ENCODE measurements at regions not wholly inside any gene's neighbourhood (a gene's known extent, or its start where the extent isn't known, plus 50 kb on each side); places are given as distances from the start of the nearest gene placed in this dataset.
A peak's percentile ranks its signal among the peaks of the same experiment; 100 is the strongest.

DNA sequence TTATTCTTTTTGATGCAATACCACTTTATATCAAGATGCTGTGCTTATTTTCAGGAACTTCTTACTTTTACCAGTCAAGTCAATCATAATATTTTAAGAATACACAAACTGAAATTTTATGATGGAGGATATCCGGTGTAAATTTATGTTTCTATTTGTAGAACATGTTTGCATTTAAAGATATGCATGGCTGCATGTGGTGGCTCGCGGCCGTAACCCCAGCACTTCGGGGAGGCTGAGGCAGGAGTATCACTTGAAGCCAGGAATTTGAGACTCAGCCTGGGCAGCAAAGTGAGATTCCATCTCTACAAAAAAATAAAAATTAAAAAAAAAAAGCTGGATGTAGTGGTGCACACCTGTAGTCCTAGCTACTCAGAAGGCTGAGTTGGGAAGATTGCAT is 73.5 kb upstream of the ALDH1A1 start:
- Histone ChIP-seq H3K4me3 (no peak overlapping the region), H3K4me1 (peaks cover 9% of the 10 kb centered on the region), H3K27ac (no peak overlapping the region), H3K36me3 (no peaks in the 10 kb centered on the region), H3K9me3 (no peaks in the 10 kb centered on the region), H3K27me3 (no peaks in the 10 kb centered on the region)
- WGBS: 93% methylated on average over 5 of the region's 5 CpGs
- DNase-seq (ENCODE audit: low spot score in 2 of 2): no peak
- TF ChIP-seq, protein P1, sequence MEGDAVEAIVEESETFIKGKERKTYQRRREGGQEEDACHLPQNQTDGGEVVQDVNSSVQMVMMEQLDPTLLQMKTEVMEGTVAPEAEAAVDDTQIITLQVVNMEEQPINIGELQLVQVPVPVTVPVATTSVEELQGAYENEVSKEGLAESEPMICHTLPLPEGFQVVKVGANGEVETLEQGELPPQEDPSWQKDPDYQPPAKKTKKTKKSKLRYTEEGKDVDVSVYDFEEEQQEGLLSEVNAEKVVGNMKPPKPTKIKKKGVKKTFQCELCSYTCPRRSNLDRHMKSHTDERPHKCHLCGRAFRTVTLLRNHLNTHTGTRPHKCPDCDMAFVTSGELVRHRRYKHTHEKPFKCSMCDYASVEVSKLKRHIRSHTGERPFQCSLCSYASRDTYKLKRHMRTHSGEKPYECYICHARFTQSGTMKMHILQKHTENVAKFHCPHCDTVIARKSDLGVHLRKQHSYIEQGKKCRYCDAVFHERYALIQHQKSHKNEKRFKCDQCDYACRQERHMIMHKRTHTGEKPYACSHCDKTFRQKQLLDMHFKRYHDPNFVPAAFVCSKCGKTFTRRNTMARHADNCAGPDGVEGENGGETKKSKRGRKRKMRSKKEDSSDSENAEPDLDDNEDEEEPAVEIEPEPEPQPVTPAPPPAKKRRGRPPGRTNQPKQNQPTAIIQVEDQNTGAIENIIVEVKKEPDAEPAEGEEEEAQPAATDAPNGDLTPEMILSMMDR (IDR thresholded peaks at IDR 0.05): no peak
- no peak for TF ChIP-seq POLR2AphosphoS5 (IDR thresholded peaks at IDR 0.05)
- no peak for TF ChIP-seq POLR2A (IDR thresholded peaks at IDR 0.05)
- no peak for TF ChIP-seq EP300 (IDR thresholded peaks at IDR 0.05)

DNA sequence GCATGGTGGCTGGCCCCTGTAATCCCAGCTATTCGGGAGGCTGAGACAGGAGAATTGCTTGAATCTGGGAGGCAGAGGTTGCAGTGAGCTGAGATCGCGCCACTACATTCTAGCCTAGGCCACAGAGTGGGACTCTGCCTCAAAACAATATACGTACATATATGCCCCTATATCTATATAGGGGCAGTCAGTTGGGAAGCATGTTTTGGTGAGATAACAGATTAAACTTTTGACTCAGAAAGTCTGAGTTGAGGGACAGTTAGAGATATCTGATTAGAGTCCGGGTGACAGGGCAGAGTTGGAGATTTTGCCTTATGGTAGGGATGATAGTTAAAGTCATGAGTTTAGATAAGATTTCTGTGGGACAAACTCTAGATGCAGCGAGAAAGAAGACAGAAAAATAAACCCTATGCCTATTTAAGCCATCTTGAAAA is 71.8 kb upstream of the ALDH1A1 start:
- WGBS: 87% methylated on average over 6 of the region's 6 CpGs
- H3K4me3 ChIP-seq: no peak overlapping the region

GRCh38 chr9:73023025-73023541 is 70.2 kb upstream of the ALDH1A1 start:
- Histone ChIP-seq H3K4me1 (peaks cover 9% of the 10 kb centered on the region), H3K9me3 (no peaks in the 10 kb centered on the region), H3K27ac (no peak overlapping the region), H3K36me3 (no peaks in the 10 kb centered on the region), H3K4me3 (no peak overlapping the region), H3K27me3 (no peaks in the 10 kb centered on the region)
- no peak for TF ChIP-seq POLR2A (IDR thresholded peaks at IDR 0.05)
- TF ChIP-seq, protein P1 (IDR thresholded peaks at IDR 0.05): peak; percentile 69 to 81
- WGBS: 3% methylated on average over 7 of the region's 7 CpGs
- no peak for DNase-seq (ENCODE audit: low spot score in 2 of 2)

More for the DNA sequence above, 71.8 kb upstream of the ALDH1A1 start:
- H3K4me1 ChIP-seq: peaks cover 9% of the 10 kb centered on the region
- no peak for DNase-seq (ENCODE audit: low spot score in 2 of 2)
- no peaks in the 10 kb centered on the region for H3K27me3 ChIP-seq
- no peaks in the 10 kb centered on the region for H3K36me3 ChIP-seq
- no peaks in the 10 kb centered on the region for H3K9me3 ChIP-seq
- no peak overlapping the region for H3K27ac ChIP-seq
- no peak for TF ChIP-seq POLR2A (IDR thresholded peaks at IDR 0.05)
- TF ChIP-seq EP300 (IDR thresholded peaks at IDR 0.05): no peak
- TF ChIP-seq POLR2AphosphoS5 (IDR thresholded peaks at IDR 0.05): no peak
- TF ChIP-seq, protein P1 (IDR thresholded peaks at IDR 0.05): no peak

DNA sequence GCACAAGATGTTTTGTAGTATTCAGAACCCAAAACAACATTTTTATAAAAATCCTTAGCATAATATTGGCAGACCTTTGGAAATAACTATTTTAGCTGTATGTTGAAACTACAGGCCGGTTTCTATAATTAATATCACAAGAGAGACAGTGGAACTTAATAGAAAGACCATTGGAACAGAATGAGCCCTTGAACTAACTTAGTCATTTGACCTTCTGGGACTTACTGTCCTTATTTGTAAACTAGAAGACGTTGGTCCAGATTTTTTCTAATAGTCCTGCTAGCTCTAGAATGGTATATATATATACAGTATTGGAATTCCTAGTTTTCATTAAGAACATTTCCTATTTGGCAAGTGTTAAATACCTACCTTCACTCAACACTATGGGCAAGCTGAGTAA is 69.5 kb upstream of the ALDH1A1 start:
- 71% methylated on average over 2 of the region's 2 CpGs for WGBS
- TF ChIP-seq, protein P1 (IDR thresholded peaks at IDR 0.05): no peak
- no peak for TF ChIP-seq POLR2AphosphoS5 (IDR thresholded peaks at IDR 0.05)
- no peak for TF ChIP-seq POLR2A (IDR thresholded peaks at IDR 0.05)
- TF ChIP-seq EP300 (IDR thresholded peaks at IDR 0.05): no peak
- Histone ChIP-seq H3K4me3 (no peak overlapping the region), H3K27ac (no peak overlapping the region), H3K36me3 (no peaks in the 10 kb centered on the region), H3K27me3 (no peaks in the 10 kb centered on the region), H3K4me1 (peaks cover 9% of the 10 kb centered on the region), H3K9me3 (no peaks in the 10 kb centered on the region)
- DNase-seq (ENCODE audit: low spot score in 2 of 2): no peak

DNA sequence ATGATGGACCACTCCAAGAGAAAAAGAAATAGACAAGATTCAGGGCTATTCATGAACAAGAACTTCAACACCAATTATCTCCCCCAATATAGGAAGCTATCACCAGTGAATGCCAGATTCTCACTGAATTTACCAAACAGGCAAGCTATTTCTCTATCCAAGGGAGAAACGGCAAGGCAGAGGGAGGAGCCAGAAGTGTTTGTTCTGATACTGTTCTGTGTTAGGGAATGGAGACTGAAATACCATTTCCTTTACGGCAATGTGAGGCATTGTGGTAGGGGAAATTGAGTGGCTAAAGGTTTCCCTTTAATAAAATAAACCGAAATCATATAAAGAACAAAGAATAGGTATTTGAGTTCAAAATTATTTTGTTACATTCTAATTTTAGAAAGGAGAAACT is 68.0 kb upstream of the ALDH1A1 start:
- DNase-seq (ENCODE audit: low spot score in 2 of 2): no peak
- 69% methylated on average over 3 of the region's 3 CpGs for WGBS
- TF ChIP-seq EP300 (IDR thresholded peaks at IDR 0.05) (no peak), POLR2AphosphoS5 (IDR thresholded peaks at IDR 0.05) (no peak), POLR2A (IDR thresholded peaks at IDR 0.05) (no peak)
- TF ChIP-seq, protein P1 (IDR thresholded peaks at IDR 0.05): no peak
- Histone ChIP-seq H3K27ac (no peak overlapping the region), H3K9me3 (no peaks in the 10 kb centered on the region), H3K36me3 (no peaks in the 10 kb centered on the region), H3K4me3 (no peak overlapping the region), H3K27me3 (no peaks in the 10 kb centered on the region), H3K4me1 (peaks cover 9% of the 10 kb centered on the region)

All from suprapubic skin (tissue), 4 donors.